Type B pancreatic cell (in vitro differentiated cells): ENCODE measurements at regions not wholly inside any gene's neighbourhood (a gene's known extent, or its start where the extent isn't known, plus 50 kb on each side); places are given as distances from the start of the nearest gene placed in this dataset.

Experiments used
- DNase-seq: peaks from one replicate; pipeline ENCODE4 v3.0.0; 2021; ENCODE audit warnings: mixed read lengths; ENCODE audit not compliant: unreplicated experiment; ENCODE audit errors: extremely low spot score
- H3K27ac Mint-ChIP-seq: 2 replicates; pipeline ENCODE4 v1.8.0; 2021; ENCODE audit warnings: mild to moderate bottlenecking, mixed read lengths
- H3K27me3 Mint-ChIP-seq: 2 replicates; pipeline ENCODE4 v1.8.0; 2021; ENCODE audit warnings: mixed read lengths
- H3K36me3 Mint-ChIP-seq: 2 replicates; pipeline ENCODE4 v1.8.0; 2021; ENCODE audit warnings: mixed read lengths
- H3K4me1 Mint-ChIP-seq: one replicate; pipeline ENCODE4 v1.8.0; 2021; ENCODE audit warnings: mixed read lengths; ENCODE audit not compliant: unreplicated experiment
- H3K4me3 Mint-ChIP-seq: 2 replicates; pipeline ENCODE4 v1.8.0; 2021; ENCODE audit warnings: mild to moderate bottlenecking, mixed read lengths
- H3K9me3 Mint-ChIP-seq: 2 replicates; pipeline ENCODE4 v1.8.0; 2021; ENCODE audit warnings: mixed read lengths
- TF ChIP-seq, protein P1 (sequence below): fragments of 200-600 bp; sonication (generic); conservative IDR thresholded peaks from 2 replicates; pipeline ENCODE4 v1.5.0; 2021; ENCODE audit warnings: antibody characterized with exemption, mild to moderate bottlenecking

DNA sequence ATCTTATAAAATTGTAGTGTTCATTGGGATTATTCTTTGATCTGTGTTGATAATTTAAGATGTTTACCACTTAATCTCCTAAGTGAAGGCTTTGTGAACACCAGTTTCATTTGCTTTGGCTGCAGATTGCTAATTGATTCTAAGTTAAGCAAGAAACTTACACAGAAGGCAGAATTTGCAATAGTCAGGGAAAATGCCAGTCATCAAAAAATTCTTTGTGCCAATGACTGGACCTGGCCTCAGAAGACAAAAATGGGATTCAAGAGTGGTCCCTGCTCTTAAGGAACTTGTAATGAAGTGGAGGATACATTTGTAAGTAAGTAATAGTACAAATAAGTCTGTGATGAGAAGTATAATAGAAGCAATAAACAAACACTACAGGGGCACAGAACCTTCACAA lies 63.3 kb upstream of the EXOC2 start:
- H3K36me3 Mint-ChIP-seq, result no peaks in the 10 kb centered on the region
- no peak overlapping the region for H3K4me3 Mint-ChIP-seq
- no peaks in the 10 kb centered on the region for H3K27me3 Mint-ChIP-seq
- DNase-seq, result no peak
- no peaks in the 10 kb centered on the region for H3K4me1 Mint-ChIP-seq
- no peaks in the 10 kb centered on the region for H3K9me3 Mint-ChIP-seq
- H3K27ac Mint-ChIP-seq, result no peak overlapping the region
- TF ChIP-seq, protein P1, sequence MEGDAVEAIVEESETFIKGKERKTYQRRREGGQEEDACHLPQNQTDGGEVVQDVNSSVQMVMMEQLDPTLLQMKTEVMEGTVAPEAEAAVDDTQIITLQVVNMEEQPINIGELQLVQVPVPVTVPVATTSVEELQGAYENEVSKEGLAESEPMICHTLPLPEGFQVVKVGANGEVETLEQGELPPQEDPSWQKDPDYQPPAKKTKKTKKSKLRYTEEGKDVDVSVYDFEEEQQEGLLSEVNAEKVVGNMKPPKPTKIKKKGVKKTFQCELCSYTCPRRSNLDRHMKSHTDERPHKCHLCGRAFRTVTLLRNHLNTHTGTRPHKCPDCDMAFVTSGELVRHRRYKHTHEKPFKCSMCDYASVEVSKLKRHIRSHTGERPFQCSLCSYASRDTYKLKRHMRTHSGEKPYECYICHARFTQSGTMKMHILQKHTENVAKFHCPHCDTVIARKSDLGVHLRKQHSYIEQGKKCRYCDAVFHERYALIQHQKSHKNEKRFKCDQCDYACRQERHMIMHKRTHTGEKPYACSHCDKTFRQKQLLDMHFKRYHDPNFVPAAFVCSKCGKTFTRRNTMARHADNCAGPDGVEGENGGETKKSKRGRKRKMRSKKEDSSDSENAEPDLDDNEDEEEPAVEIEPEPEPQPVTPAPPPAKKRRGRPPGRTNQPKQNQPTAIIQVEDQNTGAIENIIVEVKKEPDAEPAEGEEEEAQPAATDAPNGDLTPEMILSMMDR, result no peak

DNA sequence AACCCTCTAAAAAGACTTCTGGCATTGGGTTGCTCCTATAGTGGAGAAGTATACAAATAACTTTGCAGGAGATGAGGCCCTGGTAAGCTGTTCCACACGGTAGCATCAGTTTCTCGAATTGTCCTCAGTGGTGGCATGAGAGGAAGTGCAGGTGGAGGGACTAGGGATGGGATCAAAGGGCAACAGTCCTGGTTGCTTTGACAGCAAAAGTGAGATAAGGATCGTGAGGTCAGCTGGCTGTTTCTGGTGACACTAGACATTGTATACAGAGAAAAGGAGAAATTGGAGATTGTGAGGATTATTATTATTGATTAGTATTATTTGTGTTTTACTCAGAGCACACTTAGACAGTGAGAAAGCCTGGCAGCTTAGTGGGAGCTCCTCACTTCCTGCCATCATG lies 61.3 kb upstream of the EXOC2 start:
- TF ChIP-seq, protein P1, result no peak
- Mint-ChIP-seq H3K4me1 (no peaks in the 10 kb centered on the region), H3K36me3 (no peaks in the 10 kb centered on the region), H3K27ac (no peak overlapping the region), H3K4me3 (no peak overlapping the region), H3K27me3 (peaks cover 2% of the 10 kb centered on the region), H3K9me3 (no peaks in the 10 kb centered on the region)
- DNase-seq, result no peak

DNA sequence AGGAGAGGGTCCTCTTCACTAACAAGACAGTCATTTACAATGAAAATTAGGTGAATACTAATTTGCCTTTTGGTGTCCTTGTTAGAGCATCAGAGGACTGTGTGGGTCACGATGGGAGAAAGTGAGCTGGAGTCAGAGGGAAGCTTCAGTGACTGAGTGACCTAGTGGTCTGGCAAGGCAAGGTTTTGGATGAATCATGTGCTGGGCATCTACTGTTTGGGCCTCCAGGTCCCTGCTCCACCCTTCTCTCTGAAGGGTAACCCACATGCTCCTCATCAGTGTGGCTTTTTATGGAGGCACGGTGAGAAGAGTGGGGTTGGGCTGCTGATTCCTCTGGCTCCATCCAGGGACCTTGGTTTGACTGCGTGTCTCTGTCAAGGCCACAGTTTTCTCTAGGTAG lies 60.5 kb upstream of the EXOC2 start:
- Mint-ChIP-seq H3K36me3 (no peaks in the 10 kb centered on the region), H3K27ac (no peak overlapping the region), H3K4me1 (no peaks in the 10 kb centered on the region), H3K9me3 (no peaks in the 10 kb centered on the region), H3K27me3 (peaks cover 2% of the 10 kb centered on the region), H3K4me3 (no peak overlapping the region)
- DNase-seq, result no peak
- TF ChIP-seq, protein P1, result no peak

DNA sequence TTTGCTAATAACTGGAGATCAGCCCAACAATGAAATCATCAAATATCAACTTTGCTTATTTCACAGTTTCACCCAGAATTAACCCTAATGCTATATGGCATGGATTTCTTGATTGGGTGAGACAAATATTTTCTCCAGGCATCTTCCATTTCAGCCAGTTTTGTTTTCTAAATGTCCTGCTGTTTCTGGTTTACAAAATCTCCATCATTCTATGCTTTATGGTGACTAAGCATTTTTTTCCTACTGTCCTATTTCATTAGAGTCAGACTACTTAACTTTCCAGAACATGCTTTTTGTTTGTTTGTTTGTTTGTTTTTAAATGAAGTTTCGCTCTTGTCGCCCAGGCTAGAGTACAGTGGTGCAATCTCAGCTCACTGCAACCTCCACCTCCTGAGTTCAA lies 59.5 kb upstream of the EXOC2 start:
- Mint-ChIP-seq H3K4me1 (no peaks in the 10 kb centered on the region), H3K9me3 (no peaks in the 10 kb centered on the region), H3K27me3 (peaks cover 2% of the 10 kb centered on the region)

DNA sequence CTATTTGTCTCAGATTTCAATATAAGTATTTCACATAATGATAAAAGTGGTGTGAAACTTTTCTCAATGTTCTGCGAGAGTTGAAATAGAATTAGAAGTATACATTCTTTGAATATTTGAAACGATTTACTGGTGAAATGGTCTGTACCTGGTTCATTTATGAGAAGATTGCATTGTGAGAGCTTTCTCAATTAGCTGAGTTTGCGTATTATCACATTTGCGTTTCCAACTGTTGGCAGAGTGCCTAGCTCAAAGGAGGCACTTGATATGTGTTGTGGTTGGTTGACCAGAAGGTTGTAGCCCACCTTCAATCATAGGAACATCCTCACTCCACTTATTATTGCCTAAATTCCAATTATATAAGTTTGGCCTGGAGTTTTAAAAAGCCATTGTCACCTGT lies 58.8 kb upstream of the EXOC2 start:
- peaks cover 2% of the 10 kb centered on the region for H3K27me3 Mint-ChIP-seq
- H3K9me3 Mint-ChIP-seq, result no peaks in the 10 kb centered on the region

More for the DNA sequence above, 59.5 kb upstream of the EXOC2 start:
- H3K27ac Mint-ChIP-seq, result no peak overlapping the region
- H3K4me3 Mint-ChIP-seq, result no peak overlapping the region
- TF ChIP-seq, protein P1, result no peak
- H3K36me3 Mint-ChIP-seq, result no peaks in the 10 kb centered on the region
- no peak for DNase-seq

More for the DNA sequence above, 58.8 kb upstream of the EXOC2 start:
- TF ChIP-seq, protein P1, result no peak
- no peak for DNase-seq
- Mint-ChIP-seq H3K4me1 (no peaks in the 10 kb centered on the region), H3K27ac (no peak overlapping the region), H3K36me3 (no peaks in the 10 kb centered on the region), H3K4me3 (no peak overlapping the region)
